PC-3 (cell line): ENCODE measurements at regions not wholly inside any gene's neighbourhood (a gene's known extent, or its start where the extent isn't known, plus 50 kb on each side); places are given as distances from the start of the nearest gene placed in this dataset.

ENCODE experiments used
- ATAC-seq: fragments of 200-7000 bp; cut with Tn5 transposase; 2 replicates; pipeline ENCODE4 v1.9.1; 2020; ENCODE audit warnings: mild to moderate bottlenecking, moderate library complexity
- BruUV-seq: library from RNA; stranded (reverse); fragments of 400-500 nt; replicated peaks from 2 replicates; lab custom pipeline; 2021; lab: Mats Ljungman, UMichigan
- CTCF ChIA-PET: fragments of 300-600 bp; sonication (Branson Sonifier 250); formaldehyde crosslinking; loops from one replicate; lab custom pipeline; 2022; ENCODE audit warnings: antibody characterized with exemption; lab: Charles Lee
- POLR2A ChIA-PET: fragments of 300-600 bp; sonication (Branson Sonifier 250); formaldehyde crosslinking; loops from one replicate; lab custom pipeline; 2022; ENCODE audit warnings: antibody characterized with exemption; ENCODE audit not compliant: unreplicated experiment; lab: Charles Lee
- DNase-seq: peaks from one replicate; pipeline ENCODE4 v3.0.0-alpha.2; 2015
- H2AFZ ChIP-seq: fragments of 300-600 bp; sonication (generic); 2 replicates; pipeline ENCODE4 v1.6.0; 2016; ENCODE audit warnings: antibody characterized with exemption, low read length
- H3F3A ChIP-seq: fragments of 300-600 bp; sonication (generic); one replicate; pipeline ENCODE4 v1.6.0; 2017; ENCODE audit warnings: antibody characterized with exemption, low read length, control low read depth, mild to moderate bottlenecking; ENCODE audit not compliant: unreplicated experiment
- H3K27ac ChIP-seq: fragments of 300-600 bp; sonication (generic); 2 replicates; pipeline ENCODE4 v1.5.1; 2016; ENCODE audit warnings: mild to moderate bottlenecking, low read length
- H3K27me3 ChIP-seq: fragments of 300-600 bp; sonication (generic); 2 replicates; pipeline ENCODE4 v1.6.1; 2016; ENCODE audit warnings: low read length, mixed read lengths
- H3K36me3 ChIP-seq: fragments of 300-600 bp; sonication (generic); 2 replicates; pipeline ENCODE4 v1.6.1; 2016; ENCODE audit warnings: low read depth, mixed run types, low read length, mixed read lengths
- H3K4me1 ChIP-seq: fragments of 300-600 bp; sonication (generic); 2 replicates; pipeline ENCODE4 v1.5.1; 2016; ENCODE audit warnings: low read length; ENCODE audit not compliant: insufficient read depth
- H3K4me2 ChIP-seq: fragments of 300-600 bp; sonication (generic); 2 replicates; pipeline ENCODE4 v1.6.0; 2016; ENCODE audit warnings: low read length
- H3K4me3 ChIP-seq: fragments of 300-600 bp; sonication (generic); 2 replicates; pipeline ENCODE4 v1.5.1; 2016; ENCODE audit warnings: mild to moderate bottlenecking, low read length, mixed read lengths
- H3K79me2 ChIP-seq: fragments of 300-600 bp; sonication (generic); 2 replicates; pipeline ENCODE4 v1.6.1; 2017; ENCODE audit warnings: low read length, mixed read lengths
- H3K9ac ChIP-seq: fragments of 300-600 bp; sonication (generic); 2 replicates; pipeline ENCODE4 v1.6.0; 2016; ENCODE audit warnings: mild to moderate bottlenecking, low read length
- H3K9me2 ChIP-seq: fragments of 300-600 bp; sonication (generic); replicated peaks from 2 replicates; pipeline ENCODE4 v1.6.1; 2016; ENCODE audit warnings: mixed run types, low read length, mixed read lengths
- H3K9me3 ChIP-seq: fragments of 300-600 bp; sonication (generic); 2 replicates; pipeline ENCODE4 v1.6.1; 2016; ENCODE audit warnings: low read length, mixed read lengths
- H4K20me1 ChIP-seq: fragments of 300-600 bp; sonication (generic); 2 replicates; pipeline ENCODE4 v1.6.1; 2016; ENCODE audit warnings: low read length, mixed read lengths
- EZH2 ChIP-seq: fragments of 300-600 bp; sonication (generic); IDR thresholded peaks from one replicate; pipeline ENCODE4 v1.6.1; 2017; ENCODE audit warnings: antibody characterized with exemption, mild to moderate bottlenecking, low read length; ENCODE audit not compliant: unreplicated experiment
- EZH2phosphoT487 ChIP-seq: fragments of 300-600 bp; sonication (generic); IDR thresholded peaks from 2 replicates; pipeline ENCODE4 v1.6.1; 2018; ENCODE audit warnings: mild to moderate bottlenecking, antibody characterized with exemption, low read length, borderline replicate concordance
- intact Hi-C: fragments of 100-400 bp; cut with micrococcal nuclease; formaldehyde crosslinking; loops from 2 replicates; pipeline ENCODE4 v1.9.0; 2023
- TF ChIP-seq, protein P1 (sequence below): fragments of 300-600 bp; sonication (generic); conservative IDR thresholded peaks from 2 replicates; pipeline ENCODE4 v1.5.1; 2017; ENCODE audit warnings: antibody characterized with exemption, low read depth, mild to moderate bottlenecking, low read length

DNA sequence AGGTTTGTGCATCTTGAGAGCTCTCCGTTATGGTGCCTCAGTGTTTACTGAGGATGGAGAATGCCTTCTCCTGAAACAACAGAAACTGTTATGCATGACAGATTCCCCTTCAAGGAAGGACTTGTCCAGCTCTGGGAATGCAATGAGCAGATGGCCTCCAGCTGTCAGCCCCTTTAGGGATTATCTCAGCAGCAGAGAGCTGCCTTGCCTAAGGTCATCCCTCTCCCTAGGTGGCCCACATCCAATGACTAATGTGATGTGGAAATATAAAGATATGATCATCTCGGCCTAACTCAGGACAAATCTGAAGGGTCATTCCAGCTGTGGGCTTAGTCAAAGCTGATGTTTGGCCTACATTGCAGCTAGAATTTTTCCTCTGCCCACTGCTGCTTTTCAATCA, 214.3 kb upstream of the N4BP1 start:
- no peak overlapping the region for H3K4me3 ChIP-seq
- ATAC-seq: no peak
- no peak overlapping the region for H3K4me2 ChIP-seq
- H3K9me2 ChIP-seq: no peaks in the 10 kb centered on the region
- DNase-seq: no peak
- H3K9ac ChIP-seq: no peak overlapping the region
- H2AFZ ChIP-seq: no peak overlapping the region
- no peaks in the 10 kb centered on the region for H3K27me3 ChIP-seq
- ChIA-PET POLR2A (no interaction called here), CTCF (no interaction called here)
- H4K20me1 ChIP-seq: no peaks in the 10 kb centered on the region
- H3K9me3 ChIP-seq: no peaks in the 10 kb centered on the region
- no peak for TF ChIP-seq EZH2phosphoT487
- TF ChIP-seq EZH2: no peak
- TF ChIP-seq, protein P1, sequence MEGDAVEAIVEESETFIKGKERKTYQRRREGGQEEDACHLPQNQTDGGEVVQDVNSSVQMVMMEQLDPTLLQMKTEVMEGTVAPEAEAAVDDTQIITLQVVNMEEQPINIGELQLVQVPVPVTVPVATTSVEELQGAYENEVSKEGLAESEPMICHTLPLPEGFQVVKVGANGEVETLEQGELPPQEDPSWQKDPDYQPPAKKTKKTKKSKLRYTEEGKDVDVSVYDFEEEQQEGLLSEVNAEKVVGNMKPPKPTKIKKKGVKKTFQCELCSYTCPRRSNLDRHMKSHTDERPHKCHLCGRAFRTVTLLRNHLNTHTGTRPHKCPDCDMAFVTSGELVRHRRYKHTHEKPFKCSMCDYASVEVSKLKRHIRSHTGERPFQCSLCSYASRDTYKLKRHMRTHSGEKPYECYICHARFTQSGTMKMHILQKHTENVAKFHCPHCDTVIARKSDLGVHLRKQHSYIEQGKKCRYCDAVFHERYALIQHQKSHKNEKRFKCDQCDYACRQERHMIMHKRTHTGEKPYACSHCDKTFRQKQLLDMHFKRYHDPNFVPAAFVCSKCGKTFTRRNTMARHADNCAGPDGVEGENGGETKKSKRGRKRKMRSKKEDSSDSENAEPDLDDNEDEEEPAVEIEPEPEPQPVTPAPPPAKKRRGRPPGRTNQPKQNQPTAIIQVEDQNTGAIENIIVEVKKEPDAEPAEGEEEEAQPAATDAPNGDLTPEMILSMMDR: no peak
- no peaks in the 10 kb centered on the region for H3K79me2 ChIP-seq
- H3F3A ChIP-seq: no peaks in the 10 kb centered on the region
- H3K4me1 ChIP-seq: no peaks in the 10 kb centered on the region
- intact Hi-C loops: no loop called here
- BruUV-seq: no TSS peak
- H3K36me3 ChIP-seq: no peaks in the 10 kb centered on the region
- H3K27ac ChIP-seq: no peak overlapping the region

DNA sequence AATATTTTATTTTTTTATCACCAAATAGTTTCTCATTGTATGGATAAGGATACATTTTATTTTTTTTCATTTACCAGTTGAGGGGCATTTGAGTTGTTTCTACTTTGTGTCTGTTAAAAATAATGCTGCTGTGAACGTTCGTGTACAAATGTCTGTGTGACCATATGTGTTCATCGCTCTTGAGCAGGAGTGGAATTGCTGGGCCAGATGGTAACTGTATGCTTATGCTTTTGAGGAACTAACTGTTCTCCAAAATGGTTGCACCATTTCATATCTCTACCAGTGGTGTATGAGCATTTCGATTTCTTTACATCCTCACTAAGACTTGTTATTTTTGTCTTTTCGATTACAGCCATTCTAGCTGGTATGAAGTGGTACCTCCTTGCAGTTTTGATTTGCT, 212.5 kb upstream of the N4BP1 start:
- Histone ChIP-seq H3K27me3 (peaks cover 9% of the 10 kb centered on the region), H3K27ac (no peak overlapping the region), H3K36me3 (no peaks in the 10 kb centered on the region), H3K79me2 (no peaks in the 10 kb centered on the region), H3K9me2 (no peaks in the 10 kb centered on the region), H3K9me3 (no peaks in the 10 kb centered on the region), H3K9ac (no peak overlapping the region), H4K20me1 (no peaks in the 10 kb centered on the region), H2AFZ (no peak overlapping the region), H3K4me3 (no peak overlapping the region), H3K4me2 (no peak overlapping the region), H3K4me1 (no peaks in the 10 kb centered on the region), H3F3A (no peaks in the 10 kb centered on the region)
- no TSS peak for BruUV-seq
- TF ChIP-seq, protein P1: no peak
- TF ChIP-seq EZH2 (no peak), EZH2phosphoT487 (no peak)
- ChIA-PET CTCF (no interaction called here), POLR2A (no interaction called here)
- no peak for DNase-seq
- intact Hi-C loops: no loop called here
- no peak for ATAC-seq

- TF ChIP-seq, protein P1: no peak
- TF ChIP-seq EZH2: no peak
- Histone ChIP-seq H3K9ac (no peak overlapping the region), H2AFZ (no peak overlapping the region), H3K9me2 (no peaks in the 10 kb centered on the region), H3K4me2 (no peak overlapping the region), H3K4me1 (no peaks in the 10 kb centered on the region), H3K27me3 (peaks cover 16% of the 10 kb centered on the region), H4K20me1 (no peaks in the 10 kb centered on the region), H3K79me2 (no peaks in the 10 kb centered on the region), H3K9me3 (no peaks in the 10 kb centered on the region), H3F3A (no peaks in the 10 kb centered on the region), H3K36me3 (no peaks in the 10 kb centered on the region), H3K4me3 (no peak overlapping the region), H3K27ac (no peak overlapping the region)
- DNase-seq: no peak
- no TSS peak for BruUV-seq
- CTCF ChIA-PET: no interaction called here
- intact Hi-C loops: no loop called here
- ATAC-seq: no peak
- POLR2A ChIA-PET: no interaction called here
Observed at GRCh38 chr16:48820379-48820778, 210.4 kb upstream of the N4BP1 start.
